ENCODE measurements at regions not wholly inside any gene's neighbourhood (a gene's known extent, or its start where the extent isn't known, plus 50 kb on each side); places are given as distances from the start of the nearest gene placed in this dataset.

GRCh38 chr16:80048250-80048649 lies 447.7 kb upstream of the MAF start:
- no peak for ATAC-seq (ENCODE audit: low read depth)
- CTCF ChIA-PET = no interaction called here

GRCh38 chr16:80047842-80048241 lies 447.3 kb upstream of the MAF start:
- H2AFZ ChIP-seq (ENCODE audit: insufficient read depth, low read depth, low read length, poor library complexity, severe bottlenecking) = no peak overlapping the region
- no peak overlapping the region for H3K9ac ChIP-seq (ENCODE audit: low read length)
- ChIA-PET CTCF (no interaction called here), POLR2A (no interaction called here)
- WGBS (ENCODE audit: insufficient coverage) = no CpG with 5 or more reads among the region's 1 CpG
- TF ChIP-seq CTCF (IDR thresholded peaks at IDR 0.05) (no peak), EZH2 (IDR thresholded peaks at IDR 0.05; ENCODE audit: borderline replicate concordance, insufficient read depth, low read depth, low read length, poor library complexity, severe bottlenecking) (no peak)
- ATAC-seq (ENCODE audit: low read depth) (no peak), DNase-seq (no peak)
- no peak overlapping the region for H3K4me2 ChIP-seq (replicated peaks; ENCODE audit: low read depth, low read length, poor library complexity, severe bottlenecking)
- H3K79me2 ChIP-seq (ENCODE audit: control insufficient read depth, insufficient read depth, low read length) = no peaks in the 10 kb centered on the region
- no peaks in the 10 kb centered on the region for H3K9me3 Mint-ChIP-seq (ENCODE audit: insufficient read depth)
- peaks cover 0 to 4% (median 0%) of the 10 kb centered on the region in 4 experiments for H3K27me3 ChIP-seq (replicated peaks in 1 of 4; ENCODE audit: control extremely low read depth in 1 of 4, control insufficient read depth in 3 of 4, insufficient read depth in 4 of 4, low read length in 3 of 4)
- H3K9me3 ChIP-seq (ENCODE audit: control extremely low read depth in 1 of 3, control insufficient read depth in 2 of 3, insufficient read depth in 1 of 3, low read length in 2 of 3) = no peaks in the 10 kb centered on the region
- no peaks in the 10 kb centered on the region for H3K36me3 ChIP-seq (replicated peaks in 1 of 2; ENCODE audit: control extremely low read depth in 1 of 2, control insufficient read depth in 1 of 2, extremely low read depth in 1 of 2, insufficient read depth in 2 of 2, low read length in 1 of 2)
- no peaks in the 10 kb centered on the region for H4K20me1 ChIP-seq (ENCODE audit: control insufficient read depth, insufficient read depth, low read length, poor library complexity, severe bottlenecking)
- no peak overlapping the region for H3K27ac Mint-ChIP-seq
- no peak overlapping the region for H3K27ac ChIP-seq (ENCODE audit: low read length in 2 of 2)
- intact Hi-C loops (cut with micrococcal nuclease) = no loop called here
- no peaks in the 10 kb centered on the region for H3K4me1 ChIP-seq (ENCODE audit: control insufficient read depth in 2 of 2, insufficient read depth in 2 of 2, low read length in 2 of 2)
- no peak overlapping the region for H3K4me3 ChIP-seq (ENCODE audit: control extremely low read depth in 1 of 5, extremely low read depth in 1 of 5, insufficient read depth in 1 of 5, low read depth in 2 of 5, low read length in 4 of 5)
- H3K4me1 Mint-ChIP-seq = no peaks in the 10 kb centered on the region
- H3K27me3 Mint-ChIP-seq = peaks cover 4% of the 10 kb centered on the region
- no peak overlapping the region for H3K4me3 Mint-ChIP-seq

More at GRCh38 chr16:80048250-80048649, 447.7 kb upstream of the MAF start:
- no peak overlapping the region for H3K9ac ChIP-seq (ENCODE audit: low read length)
- Mint-ChIP-seq H3K4me1 (no peaks in the 10 kb centered on the region), H3K27me3 (peaks cover 1% of the 10 kb centered on the region), H3K9me3 (ENCODE audit: insufficient read depth) (no peaks in the 10 kb centered on the region), H3K4me3 (no peak overlapping the region), H3K27ac (no peak overlapping the region)
- H3K27me3 ChIP-seq (replicated peaks in 1 of 4; ENCODE audit: control extremely low read depth in 1 of 4, control insufficient read depth in 3 of 4, insufficient read depth in 4 of 4, low read length in 3 of 4) = peaks cover 0 to 4% (median 0%) of the 10 kb centered on the region in 4 experiments
- TF ChIP-seq CTCF (IDR thresholded peaks at IDR 0.05) = no peak
- no peak for TF ChIP-seq EZH2 (IDR thresholded peaks at IDR 0.05; ENCODE audit: borderline replicate concordance, insufficient read depth, low read depth, low read length, poor library complexity, severe bottlenecking)
- 83% methylated on average over 1 of the region's 1 CpG for WGBS (ENCODE audit: insufficient coverage)
- DNase-seq = no peak
- H3K9me3 ChIP-seq (ENCODE audit: control extremely low read depth in 1 of 3, control insufficient read depth in 2 of 3, insufficient read depth in 1 of 3, low read length in 2 of 3) = no peaks in the 10 kb centered on the region
- H3K4me1 ChIP-seq (ENCODE audit: control insufficient read depth in 2 of 2, insufficient read depth in 2 of 2, low read length in 2 of 2) = no peaks in the 10 kb centered on the region
- H3K36me3 ChIP-seq (replicated peaks in 1 of 2; ENCODE audit: control extremely low read depth in 1 of 2, control insufficient read depth in 1 of 2, extremely low read depth in 1 of 2, insufficient read depth in 2 of 2, low read length in 1 of 2) = no peaks in the 10 kb centered on the region
- no peaks in the 10 kb centered on the region for H3K79me2 ChIP-seq (ENCODE audit: control insufficient read depth, insufficient read depth, low read length)
- no peak overlapping the region for H3K4me3 ChIP-seq (ENCODE audit: control extremely low read depth in 1 of 5, extremely low read depth in 1 of 5, insufficient read depth in 1 of 5, low read depth in 2 of 5, low read length in 4 of 5)
- H3K27ac ChIP-seq (ENCODE audit: low read length in 2 of 2) = no peak overlapping the region
- no peak overlapping the region for H2AFZ ChIP-seq (ENCODE audit: insufficient read depth, low read depth, low read length, poor library complexity, severe bottlenecking)
- H3K4me2 ChIP-seq (replicated peaks; ENCODE audit: low read depth, low read length, poor library complexity, severe bottlenecking) = no peak overlapping the region
- POLR2A ChIA-PET = no interaction called here
- H4K20me1 ChIP-seq (ENCODE audit: control insufficient read depth, insufficient read depth, low read length, poor library complexity, severe bottlenecking) = no peaks in the 10 kb centered on the region
- intact Hi-C loops (cut with micrococcal nuclease) = no loop called here
